ENCODE measurements at regions not wholly inside any gene's neighbourhood (a gene's known extent, or its start where the extent isn't known, plus 50 kb on each side); places are given as distances from the start of the nearest gene placed in this dataset.
A peak's percentile ranks its signal among the peaks of the same experiment; 100 is the strongest.

- DNase-seq = no peak
These were observed 417.9 kb downstream of the NFIB start for GRCh38 chr9:13896047-13896446.

- no peak for DNase-seq
These were observed 428.7 kb downstream of the NFIB start for GRCh38 chr9:13885258-13885657.

- DNase-seq = no peak
These were observed 434.0 kb downstream of the NFIB start for GRCh38 chr9:13879981-13880380.

DNA sequence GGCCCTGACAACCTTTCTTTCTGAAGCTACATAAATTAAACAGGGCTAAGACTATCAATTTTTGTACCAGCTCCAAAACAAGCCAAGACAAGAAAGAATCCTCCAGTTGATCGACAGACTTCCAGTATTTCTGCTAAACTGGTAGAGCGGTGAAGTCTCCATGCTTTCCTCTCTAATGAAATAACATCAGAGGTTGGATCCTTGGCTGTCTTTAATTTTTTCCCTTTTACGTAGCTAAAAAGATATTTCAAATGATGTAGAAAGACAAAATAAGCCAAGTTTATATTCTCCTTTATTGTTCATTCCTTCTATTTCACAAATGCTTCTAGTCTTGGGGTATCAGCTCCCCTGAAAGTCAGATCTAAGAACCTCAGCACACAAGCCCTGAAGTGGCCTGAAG, 434.9 kb downstream of the NFIB start:
- no peak for DNase-seq

DNA sequence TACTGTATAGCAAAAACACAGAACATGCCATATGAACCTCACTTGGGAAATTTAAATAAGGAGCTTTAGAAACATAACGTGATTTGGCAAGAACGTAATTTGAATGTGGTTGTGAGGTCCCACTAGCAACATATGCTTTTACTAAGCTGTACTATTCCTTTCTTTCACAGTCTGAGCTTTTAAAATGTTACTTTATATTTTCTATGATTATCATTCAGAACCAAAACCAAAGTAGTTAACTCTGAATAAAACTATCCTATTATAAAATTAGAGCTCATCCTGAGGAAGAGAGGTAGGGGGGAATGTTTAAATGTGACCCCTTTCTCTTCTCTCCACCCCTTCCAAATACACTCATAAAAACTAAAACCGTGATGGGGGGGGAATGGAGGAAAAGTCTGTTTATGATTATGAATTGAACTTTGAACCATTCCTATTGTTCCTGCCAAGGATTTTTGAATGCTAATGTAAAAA, 435.7 kb downstream of the NFIB start:
- DNase-seq = peak; percentile 68

DNA sequence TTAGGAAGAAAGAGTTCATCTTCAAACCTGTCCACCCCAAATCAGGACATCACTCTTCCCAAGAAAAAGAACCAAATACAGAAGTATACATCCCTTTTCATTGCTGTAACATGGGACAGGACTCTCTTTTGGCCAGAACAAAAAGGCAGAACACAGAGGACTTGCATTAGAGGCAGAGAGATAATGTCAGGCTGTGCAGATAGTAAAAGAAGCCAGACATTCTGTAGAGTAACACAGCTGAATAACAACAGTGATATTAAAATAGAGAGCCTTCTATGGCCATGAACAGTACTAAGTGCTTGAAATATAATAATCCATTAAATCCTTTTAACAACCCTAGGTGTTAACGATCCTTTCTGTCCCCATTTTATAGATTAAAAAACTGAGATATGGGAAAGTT, 437.2 kb downstream of the NFIB start:
- DNase-seq = no peak

- no peak for DNase-seq
These were observed 440.7 kb downstream of the NFIB start for GRCh38 chr9:13873203-13873602.

GRCh38 chr9:13868336-13868735, 445.6 kb downstream of the NFIB start:
- no peak for DNase-seq

DNA sequence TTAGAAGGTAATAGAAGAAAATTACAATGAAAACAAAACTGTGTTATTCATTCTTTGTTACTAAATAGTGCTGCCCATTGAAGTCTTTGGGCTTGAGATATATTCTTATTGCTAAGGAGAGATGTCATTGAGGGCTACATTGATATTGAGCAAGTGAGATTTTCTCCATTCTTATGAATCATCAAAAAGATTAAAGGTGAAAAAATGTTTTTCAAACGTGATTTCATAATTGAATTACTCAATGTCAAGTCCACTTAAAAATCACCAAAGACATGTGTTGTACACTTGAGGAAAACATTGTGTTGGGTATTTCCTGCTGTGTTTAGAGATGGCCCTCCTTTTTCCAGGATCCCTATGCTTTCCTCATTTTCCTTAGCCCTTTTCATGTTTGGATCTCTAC, 448.1 kb downstream of the NFIB start:
- DNase-seq = no peak

DNA sequence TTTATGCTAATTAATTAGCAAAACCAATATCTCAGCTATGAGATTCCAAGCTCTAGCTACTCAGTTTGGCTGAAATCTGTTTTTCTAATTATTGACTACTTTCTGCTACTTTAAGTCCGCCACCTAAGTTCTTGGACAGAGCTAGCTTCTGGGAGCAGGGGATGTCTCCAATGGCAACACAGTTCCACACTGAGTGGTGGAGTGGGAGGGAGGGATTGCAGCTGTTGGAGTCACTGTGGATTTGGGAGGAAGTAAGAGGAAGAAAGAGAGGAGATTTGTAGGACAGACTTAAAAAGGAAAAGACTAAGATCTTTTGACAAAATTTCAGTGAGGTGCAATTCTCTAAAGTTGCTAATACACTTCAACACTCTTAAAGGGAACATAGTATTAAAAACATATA, 450.8 kb downstream of the NFIB start:
- peak; percentile 89 for DNase-seq

GRCh38 chr9:13862654-13863053, 451.3 kb downstream of the NFIB start:
- DNase-seq = peak; percentile 81

DNA sequence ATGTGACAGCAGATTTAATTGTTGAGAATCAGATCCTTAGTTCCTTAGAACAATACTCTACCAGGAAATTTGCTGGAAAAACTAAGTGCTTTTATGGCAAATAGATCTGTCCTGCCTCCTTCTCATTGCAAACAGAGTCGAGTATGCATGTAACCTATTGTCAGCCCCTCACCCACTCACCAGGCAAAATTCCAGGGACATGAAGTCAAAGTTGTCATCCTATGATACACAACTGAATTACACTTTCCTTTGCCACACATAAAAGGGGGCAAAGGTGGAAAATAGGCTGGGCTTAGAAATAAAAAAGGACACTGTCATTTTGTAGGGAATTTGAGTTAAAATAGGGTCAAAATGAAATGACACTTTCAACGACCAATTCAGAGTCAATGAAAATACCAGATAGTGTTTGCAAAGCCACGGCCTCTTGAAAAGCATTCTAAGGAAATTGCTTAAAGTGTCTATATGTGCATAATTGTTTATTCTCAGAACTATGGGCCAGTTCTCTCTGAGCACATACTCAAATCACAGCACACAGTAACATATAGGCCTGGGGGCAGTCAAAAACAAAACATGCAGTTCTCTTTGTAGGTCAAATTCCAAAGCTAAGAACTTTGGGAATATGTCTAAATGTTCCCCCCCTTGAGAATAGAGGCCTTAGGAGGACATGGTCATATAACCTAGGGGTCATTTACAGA, 452.8 kb downstream of the NFIB start:
- DNase-seq = no peak

DNA sequence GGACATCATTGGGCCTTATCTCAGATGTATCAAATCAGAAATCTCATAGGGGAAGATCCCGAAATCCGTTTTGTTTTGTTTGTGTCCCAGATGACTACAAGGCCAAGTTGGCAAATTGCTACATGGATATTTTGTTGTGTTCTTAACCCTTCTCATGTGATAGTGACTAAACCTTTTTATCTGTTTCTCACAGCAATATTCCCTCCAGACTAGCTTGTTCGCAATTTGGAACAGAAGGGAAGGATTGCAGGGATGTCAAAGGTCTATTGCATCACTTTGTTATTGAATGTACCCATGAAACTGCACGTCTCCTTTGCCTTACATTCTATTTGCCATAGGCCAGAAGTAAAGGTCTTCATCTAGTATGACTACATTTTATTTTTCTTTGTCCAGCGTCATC, 453.9 kb downstream of the NFIB start:
- DNase-seq = no peak

- DNase-seq = no peak
These were observed 456.4 kb downstream of the NFIB start for GRCh38 chr9:13857521-13857920.

DNA sequence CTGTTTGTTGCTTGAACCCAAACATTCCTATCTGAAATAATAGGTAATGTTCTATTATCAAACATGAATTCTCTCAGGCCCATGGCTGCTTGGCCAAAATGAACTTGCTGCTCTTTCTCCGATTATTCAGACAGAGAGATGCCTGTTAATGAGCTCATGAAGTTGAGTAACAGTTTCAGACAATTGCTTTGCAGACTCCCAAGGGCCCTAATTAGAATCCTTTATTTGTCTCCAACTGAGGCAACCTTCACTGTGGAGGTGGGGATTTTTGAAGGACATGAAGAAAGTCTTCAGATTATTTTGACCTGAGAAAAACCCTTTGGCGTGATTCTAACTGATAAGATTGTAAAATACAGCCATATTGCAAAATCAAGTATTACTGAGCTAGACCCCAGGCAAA, 466.7 kb downstream of the NFIB start:
- no peak for DNase-seq

GRCh38 chr9:13845460-13845859, 468.5 kb downstream of the NFIB start:
- no peak for DNase-seq

DNA sequence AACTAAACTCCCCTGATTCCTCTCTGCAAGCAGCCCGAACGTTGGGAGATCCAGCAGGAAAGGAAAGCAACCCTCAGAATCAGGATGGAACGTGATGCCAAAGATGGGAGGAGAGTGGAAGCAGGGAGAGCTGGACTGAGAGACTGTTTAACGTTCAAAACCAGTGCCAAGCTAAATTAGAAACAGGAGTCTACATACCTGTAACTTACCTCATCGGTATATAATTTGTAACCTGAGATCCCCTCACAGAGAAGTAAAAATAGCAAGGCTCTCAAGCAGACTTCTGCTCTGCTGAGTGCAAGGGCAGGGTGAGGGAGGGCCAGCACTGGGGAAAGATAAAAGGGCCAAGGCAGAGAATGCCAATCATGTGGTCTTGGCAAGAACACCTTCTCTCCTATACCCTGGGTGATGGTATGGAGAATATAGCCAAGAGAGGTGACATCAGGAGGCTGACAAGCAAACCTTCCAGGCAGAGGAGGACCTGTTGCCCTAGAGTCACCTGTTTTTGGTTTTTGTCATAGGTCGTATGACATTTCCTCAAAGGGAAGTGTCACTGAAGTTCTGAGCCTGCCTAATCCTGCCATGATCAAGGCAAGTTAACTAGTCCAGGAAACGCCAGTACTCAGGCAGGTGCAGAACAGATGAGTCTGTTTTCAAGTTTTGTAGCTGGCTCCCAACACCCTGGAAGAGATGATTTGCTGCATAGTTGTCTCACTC, 472.0 kb downstream of the NFIB start:
- peak; percentile 32 for DNase-seq

DNA sequence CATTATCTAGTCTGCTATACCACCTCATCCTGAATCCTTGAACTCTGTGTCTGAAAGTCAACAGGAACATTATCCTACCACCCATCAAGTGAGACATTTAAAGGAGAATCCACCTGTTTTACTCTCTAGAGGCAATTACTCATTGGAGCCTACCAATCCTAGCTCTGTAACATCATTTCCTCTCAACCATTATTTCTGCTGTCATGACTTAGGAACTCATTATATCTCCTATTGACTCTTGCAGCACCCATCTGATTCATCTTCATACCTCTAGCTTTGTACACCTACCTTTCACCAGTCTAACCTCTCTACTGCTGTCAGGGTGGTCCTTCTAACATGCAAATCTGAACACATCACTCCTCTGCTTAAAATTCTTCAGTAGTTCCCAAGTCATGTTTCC, 481.5 kb downstream of the NFIB start:
- DNase-seq = no peak

- DNase-seq = no peak
These were observed 490.9 kb downstream of the NFIB start for GRCh38 chr9:13823026-13823425.

DNA sequence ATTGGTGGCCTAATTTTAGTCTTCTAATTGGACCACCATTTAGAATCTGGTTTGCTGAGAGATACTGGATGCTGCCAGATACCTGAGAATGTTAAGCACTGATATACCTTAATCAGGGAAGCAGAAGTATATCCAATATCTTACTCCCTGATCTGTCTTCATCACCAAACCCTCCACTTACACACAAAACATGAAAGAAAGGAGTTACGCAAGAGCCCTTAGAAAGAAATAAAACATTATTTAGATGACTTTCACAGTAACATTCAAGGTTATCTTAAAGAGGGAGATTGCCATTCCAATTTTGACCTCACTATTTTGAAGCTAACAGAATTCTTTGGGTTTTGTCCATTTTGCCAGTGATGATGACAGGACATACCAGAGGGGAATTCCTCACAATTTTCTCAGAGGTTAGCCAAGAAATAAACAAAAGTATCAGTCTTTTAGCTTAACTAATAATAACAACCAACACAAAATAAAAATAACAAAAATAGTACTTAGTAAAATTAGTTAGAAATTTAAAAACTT, 496.1 kb downstream of the NFIB start:
- DNase-seq = no peak

- DNase-seq = no peak
These were observed 497.1 kb downstream of the NFIB start for GRCh38 chr9:13816837-13817236.

DNA sequence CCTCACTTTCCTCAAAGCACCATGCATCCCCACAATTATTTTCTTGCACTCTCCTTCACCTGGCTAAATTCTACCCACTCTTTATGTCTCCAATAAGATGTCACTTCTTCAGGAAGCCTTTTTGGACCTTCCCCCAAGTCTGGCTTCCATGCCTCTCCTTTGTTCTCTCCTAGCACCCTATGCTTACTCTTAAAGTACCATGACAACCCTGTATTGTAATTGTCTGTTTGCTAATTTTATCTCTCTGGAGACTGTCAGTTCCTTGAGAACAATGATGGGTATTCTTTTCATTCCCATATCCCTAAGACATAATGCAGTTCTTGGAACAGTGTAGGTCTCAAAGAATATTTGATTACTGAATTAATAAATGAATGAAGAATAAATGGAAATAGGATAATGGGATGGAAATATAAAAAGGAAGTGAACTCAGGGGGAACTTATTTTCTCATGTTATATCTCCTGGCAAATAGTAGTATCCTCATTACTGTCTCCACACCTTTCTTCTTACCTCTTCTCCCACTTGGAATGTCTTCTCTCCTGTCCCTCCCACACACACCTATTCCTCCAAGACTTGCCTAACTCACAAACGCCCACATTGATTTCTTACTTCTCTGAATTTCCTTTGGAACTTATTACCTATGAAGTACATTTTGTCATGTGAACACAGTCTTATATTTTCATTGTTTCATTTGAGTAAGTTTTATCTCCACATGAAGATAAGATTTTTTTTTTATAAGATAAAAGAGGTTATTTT, 499.1 kb downstream of the NFIB start:
- DNase-seq = no peak

- DNase-seq = no peak
These were observed 502.1 kb downstream of the NFIB start for GRCh38 chr9:13811876-13812275.

Data from hindlimb muscle (tissue), 1 donor.